H1 (cell line): ENCODE measurements at regions not wholly inside any gene's neighbourhood (a gene's known extent, or its start where the extent isn't known, plus 50 kb on each side); places are given as distances from the start of the nearest gene placed in this dataset.

Experiments used
- CTCF ChIA-PET: fragments of 300-600 bp; sonication (Branson Sonifier 250); formaldehyde crosslinking; loops from one replicate; lab custom pipeline; 2021; ENCODE audit not compliant: partially characterized antibody; lab: Charles Lee
- POLR2A ChIA-PET: fragments of 300-600 bp; sonication (Branson Sonifier 250); formaldehyde crosslinking; loops from one replicate; lab custom pipeline; 2021; ENCODE audit warnings: inconsistent platforms; ENCODE audit not compliant: partially characterized antibody; lab: Charles Lee
- DNase-seq, 2 experiments: peaks; one replicate each; pipeline versions ENCODE4 v3.0.0 to v3.0.0-alpha.2; 2010 to 2022; ENCODE audit warnings: low spot score in 2 of 2, low read depth in 1 of 2, mixed read lengths in 1 of 2
- FAIRE-seq: peaks from 2 replicates; lab custom pipeline; 2011; peaks lifted over from hg19 to GRCh38; lab: Jason Lieb, UNC
- H2AFZ ChIP-seq: 2 replicates; pipeline ENCODE4 v1.8.1; 2012; ENCODE audit warnings: low read length, inconsistent platforms
- H2AK5ac ChIP-seq: 2 replicates; pipeline ENCODE4 v1.6.1; 2013; ENCODE audit warnings: low read depth, low read length
- H2BK120ac ChIP-seq: replicated peaks from 2 replicates; pipeline ENCODE3; 2013; ENCODE audit warnings: low read depth, low read length, inconsistent platforms
- H2BK12ac ChIP-seq: 2 replicates; pipeline ENCODE4 v1.6.1; 2013; ENCODE audit warnings: low read depth, low read length
- H2BK15ac ChIP-seq: 2 replicates; pipeline ENCODE4 v1.6.1; 2013; ENCODE audit warnings: low read length
- H2BK20ac ChIP-seq: 2 replicates; pipeline ENCODE4 v1.6.1; 2013; ENCODE audit warnings: low read length
- H2BK5ac ChIP-seq: 2 replicates; pipeline ENCODE4 v1.6.1; 2013; ENCODE audit warnings: low read depth, low read length
- H3K14ac ChIP-seq: 2 replicates; pipeline ENCODE4 v1.6.1; 2013; ENCODE audit warnings: inconsistent platforms; ENCODE audit not compliant: insufficient read length
- H3K18ac ChIP-seq: 2 replicates; pipeline ENCODE4 v1.6.1; 2013; ENCODE audit warnings: low read length; ENCODE audit errors: extremely low read depth
- H3K23ac ChIP-seq: 2 replicates; pipeline ENCODE4 v1.6.1; 2013; ENCODE audit warnings: inconsistent platforms; ENCODE audit not compliant: insufficient read length
- H3K23me2 ChIP-seq: 2 replicates; pipeline ENCODE4 v1.6.1; 2013; ENCODE audit warnings: low read depth, low read length
- H3K27ac ChIP-seq: 2 replicates; pipeline ENCODE4 v1.6.1; 2011; ENCODE audit warnings: low read depth, low read length, inconsistent platforms
- H3K27me3 ChIP-seq, 4 experiments: replicated peaks in 1 of 4; 1 replicate in 1 of 4; 2 replicates in 3 of 4; pipeline versions ENCODE4 v1.6.1 to v1.8.1; 2011 to 2013; ENCODE audit warnings: low read length in 3 of 4, mild to moderate bottlenecking in 3 of 4, inconsistent platforms in 2 of 4, mixed read lengths in 2 of 4, moderate library complexity in 1 of 4; ENCODE audit not compliant: control insufficient read depth in 3 of 4, insufficient read depth in 3 of 4; ENCODE audit errors: extremely low read depth in 1 of 4
- H3K36me3 ChIP-seq, 4 experiments: 2 replicates each; pipeline versions ENCODE4 v1.6.1 to v1.8.1; 2011 to 2013; ENCODE audit warnings: mild to moderate bottlenecking in 4 of 4, low read length in 3 of 4, moderate library complexity in 2 of 4, control low read depth in 1 of 4, inconsistent platforms in 1 of 4; ENCODE audit not compliant: insufficient read depth in 4 of 4, control insufficient read depth in 2 of 4
- H3K4ac ChIP-seq: replicated peaks from 2 replicates; pipeline ENCODE3; 2013; ENCODE audit warnings: low read length, low read depth, mixed read lengths, inconsistent platforms; ENCODE audit not compliant: insufficient read length
- H3K4me1 ChIP-seq, 4 experiments: replicated peaks in 1 of 4; 1 replicate in 1 of 4; 2 replicates in 3 of 4; pipeline versions ENCODE4 v1.6.1 to v1.8.1; 2011 to 2013; ENCODE audit warnings: low read length in 3 of 4, inconsistent platforms in 2 of 4, mixed read lengths in 1 of 4; ENCODE audit not compliant: insufficient read depth in 4 of 4, control insufficient read depth in 3 of 4
- H3K4me2 ChIP-seq, 2 experiments: 2 replicates each; pipeline versions ENCODE4 v1.6.1 to v1.8.1; 2011 to 2013; ENCODE audit warnings: low read depth in 2 of 2, low read length in 2 of 2, control low read depth in 1 of 2, inconsistent platforms in 1 of 2, mild to moderate bottlenecking in 1 of 2; ENCODE audit not compliant: insufficient read depth in 1 of 2
- H3K4me3 ChIP-seq, 4 experiments: fragments of 200-600, 300-600 bp in 1 of 4; sonication (generic), shearing (Covaris generic), sonication (Bioruptor Twin) in 1 of 4; 2 replicates each; pipeline versions ENCODE4 v1.5.1 to v1.8.1; 2011 to 2016; ENCODE audit warnings: low read length in 4 of 4, low read depth in 3 of 4, control low read depth in 2 of 4, inconsistent platforms in 2 of 4, mild to moderate bottlenecking in 2 of 4, mixed read lengths in 1 of 4, moderate library complexity in 1 of 4; ENCODE audit not compliant: insufficient read depth in 2 of 4; ENCODE audit errors: extremely low read depth in 1 of 4
- H3K56ac ChIP-seq: replicated peaks from 2 replicates; pipeline ENCODE3; 2013; ENCODE audit warnings: low read depth, mild to moderate bottlenecking, mixed read lengths, low read length, inconsistent platforms; ENCODE audit not compliant: insufficient read length
- H3K79me1 ChIP-seq: 2 replicates; pipeline ENCODE4 v1.6.1; 2013; ENCODE audit warnings: low read depth, low read length, control low read depth
- H3K79me2 ChIP-seq, 2 experiments: 2 replicates each; pipeline versions ENCODE4 v1.6.1 to v1.8.1; 2012 to 2013; ENCODE audit warnings: low read length in 2 of 2, mild to moderate bottlenecking in 2 of 2, inconsistent platforms in 1 of 2; ENCODE audit not compliant: insufficient read depth in 2 of 2, control insufficient read depth in 1 of 2
- H3K9ac ChIP-seq, 4 experiments: replicated peaks in 1 of 4; 1 replicate in 1 of 4; 2 replicates in 3 of 4; pipeline versions ENCODE4 v1.6.1 to v1.8.1; 2011 to 2013; ENCODE audit warnings: low read depth in 3 of 4, low read length in 3 of 4, control low read depth in 2 of 4, mild to moderate bottlenecking in 2 of 4, moderate library complexity in 2 of 4, inconsistent platforms in 1 of 4; ENCODE audit errors: extremely low read depth in 1 of 4
- H3K9me3 ChIP-seq, 2 experiments: 2 replicates each; pipeline versions ENCODE4 v1.6.1 to v1.8.1; 2012 to 2013; ENCODE audit warnings: mild to moderate bottlenecking in 2 of 2, moderate library complexity in 2 of 2, control low read depth in 1 of 2, inconsistent platforms in 1 of 2, low read depth in 1 of 2, low read length in 1 of 2, mixed read lengths in 1 of 2; ENCODE audit not compliant: insufficient read depth in 2 of 2
- H4K20me1 ChIP-seq, 2 experiments: replicated peaks in 1 of 2; 2 replicates each; pipeline versions ENCODE3 to v1.8.1; 2011 to 2013; ENCODE audit warnings: inconsistent platforms in 2 of 2, low read length in 2 of 2, mild to moderate bottlenecking in 1 of 2; ENCODE audit not compliant: insufficient read depth in 2 of 2, control insufficient read depth in 1 of 2
- H4K5ac ChIP-seq: 2 replicates; pipeline ENCODE4 v1.6.1; 2013; ENCODE audit warnings: low read length, low read depth, mixed read lengths, inconsistent platforms; ENCODE audit not compliant: insufficient read length
- H4K8ac ChIP-seq: 2 replicates; pipeline ENCODE4 v1.8.0; 2013; ENCODE audit warnings: mild to moderate bottlenecking, moderate library complexity, low read length, inconsistent platforms; ENCODE audit not compliant: insufficient read depth; ENCODE audit errors: extremely low read depth
- H4K91ac ChIP-seq: replicated peaks from 2 replicates; pipeline ENCODE3; 2013; ENCODE audit warnings: low read length, mixed read lengths, inconsistent platforms; ENCODE audit not compliant: insufficient read length
- JUN ChIP-seq: IDR thresholded peaks from 2 replicates; pipeline ENCODE4 v1.6.1; 2011; ENCODE audit warnings: low read depth, mild to moderate bottlenecking, improper control_type of control experiment, low read length
- NANOG ChIP-seq: IDR thresholded peaks from 2 replicates; pipeline ENCODE4 v1.6.1; 2011; ENCODE audit warnings: low read length, low read depth, mild to moderate bottlenecking, inconsistent platforms; ENCODE audit not compliant: insufficient read depth, poor library complexity, severe bottlenecking
- PHF8 ChIP-seq: fragments of 200-600 bp; sonication (generic); conservative IDR thresholded peaks from 2 replicates; pipeline ENCODE4 v1.7.1; 2012; ENCODE audit warnings: low read depth, mild to moderate bottlenecking, inconsistent platforms, low read length, moderate library complexity
- RNF2 ChIP-seq: fragments of 200-900, 300-1000 bp; sonication (generic); IDR thresholded peaks from 2 replicates; pipeline ENCODE4 v1.7.1; 2016; ENCODE audit warnings: borderline replicate concordance, low read depth, mild to moderate bottlenecking, antibody characterized with exemption, low read length; ENCODE audit not compliant: poor library complexity, severe bottlenecking; ENCODE audit errors: missing control alignments
- SP4 ChIP-seq: IDR thresholded peaks from 2 replicates; pipeline ENCODE4 v1.6.1; 2012; ENCODE audit warnings: low read length, inconsistent platforms
- SRF ChIP-seq: IDR thresholded peaks from 2 replicates; pipeline ENCODE4 v1.6.1; 2011; ENCODE audit warnings: mild to moderate bottlenecking, low read depth, low read length, moderate library complexity
- ZNF274 ChIP-seq: IDR thresholded peaks from 2 replicates; pipeline ENCODE4 v1.7.0; 2012; ENCODE audit warnings: low read length, borderline replicate concordance; ENCODE audit errors: extremely low read depth
- WGBS, 2 experiments: shearing (Covaris generic) in 1 of 2; methylation state at CpG; one replicate each; pipeline versions ENCODE4 v1.1.6 to v1.1.7; 2013 to 2015; ENCODE audit warnings: low lambda C conversion rate in 2 of 2, mixed read lengths in 2 of 2, inconsistent platforms in 1 of 2, low coverage in 1 of 2, missing lambda C conversion rate in 1 of 2; ENCODE audit not compliant: insufficient replicate concordance in 2 of 2, insufficient coverage in 1 of 2, insufficient read length in 1 of 2; ENCODE audit errors: extremely low coverage in 1 of 2, missing lambda C conversion rate in 1 of 2; 5-methylcytosine and 5-hydroxymethylcytosine counted together

GRCh38 chr1:214219902-214220301 lies 61.1 kb upstream of the SMYD2 start:
- H3K79me2 ChIP-seq = no peaks in the 10 kb centered on the region
- H2AK5ac ChIP-seq = no peak overlapping the region
- TF ChIP-seq ZNF274 = no peak
- no peak for TF ChIP-seq PHF8
- TF ChIP-seq NANOG = no peak
- no peak for TF ChIP-seq SRF
- no peak for TF ChIP-seq RNF2
- no peak for TF ChIP-seq SP4
- TF ChIP-seq JUN = no peak
- DNase-seq = no peak
- no peak overlapping the region for H3K18ac ChIP-seq
- 80% methylated on average over 4 of the region's 4 CpGs; no CpG with 5 or more reads in 1 of the 2 experiments for WGBS, 2 experiments
- H3K23me2 ChIP-seq = peaks cover 4% of the 10 kb centered on the region; the same call in 1 of the 2 replicates
- H3K27ac ChIP-seq = no peak overlapping the region
- H2BK15ac ChIP-seq = no peak overlapping the region
- no peak overlapping the region for H4K8ac ChIP-seq
- H3K9me3 ChIP-seq = no peaks in the 10 kb centered on the region
- CTCF ChIA-PET = interaction anchor here (0.7 to 15.2 kb wide), 8 partner anchors 10 to 111 kb away, joined by 3 to 541 read pairs (median 4); no protein-coding TSS in a partner anchor
- no peaks in the 10 kb centered on the region for H3K36me3 ChIP-seq
- no peak overlapping the region for H2BK20ac ChIP-seq
- no peak overlapping the region for H3K4ac ChIP-seq
- H2AFZ ChIP-seq = no peak overlapping the region
- no peak for FAIRE-seq
- H3K56ac ChIP-seq = no peak overlapping the region
- H3K4me1 ChIP-seq = peaks cover 0 to 7% (median 1%) of the 10 kb centered on the region in 4 experiments; a peak in 3 of 7 replicates
- H4K20me1 ChIP-seq = no peaks in the 10 kb centered on the region
- no peaks in the 10 kb centered on the region for H3K79me1 ChIP-seq
- POLR2A ChIA-PET = interaction anchor here (0.6 to 0.7 kb wide), 2 partner anchors 107 to 369 kb away, joined by 3 to 4 read pairs; no protein-coding TSS in a partner anchor
- H2BK12ac ChIP-seq = no peak overlapping the region
- peaks cover 0 to 12% (median 9%) of the 10 kb centered on the region in 4 experiments; a peak in 4 of 7 replicates for H3K27me3 ChIP-seq
- H3K23ac ChIP-seq = no peak overlapping the region
- no peak overlapping the region for H2BK5ac ChIP-seq
- no peak overlapping the region for H4K91ac ChIP-seq
- H2BK120ac ChIP-seq = no peak overlapping the region
- no peak overlapping the region for H4K5ac ChIP-seq
- H3K9ac ChIP-seq = no peak overlapping the region
- no peak overlapping the region for H3K14ac ChIP-seq
- H3K4me2 ChIP-seq = no peak overlapping the region
- no peak overlapping the region for H3K4me3 ChIP-seq
